B cell (primary cell): ENCODE measurements at regions not wholly inside any gene's neighbourhood (a gene's known extent, or its start where the extent isn't known, plus 50 kb on each side); places are given as distances from the start of the nearest gene placed in this dataset.

Experiments
- CTCF ChIP-seq: fragments of 200-600 bp; IDR thresholded peaks from one replicate; pipeline ENCODE4 v1.8.0; 2022; ENCODE audit warnings: antibody characterized with exemption, mild to moderate bottlenecking
- EZH2 ChIP-seq: IDR thresholded peaks from 2 replicates; pipeline ENCODE4 v1.6.1; 2012; ENCODE audit warnings: borderline replicate concordance, low read depth, mild to moderate bottlenecking, moderate library complexity, low read length; ENCODE audit not compliant: insufficient read depth, poor library complexity, severe bottlenecking

DNA sequence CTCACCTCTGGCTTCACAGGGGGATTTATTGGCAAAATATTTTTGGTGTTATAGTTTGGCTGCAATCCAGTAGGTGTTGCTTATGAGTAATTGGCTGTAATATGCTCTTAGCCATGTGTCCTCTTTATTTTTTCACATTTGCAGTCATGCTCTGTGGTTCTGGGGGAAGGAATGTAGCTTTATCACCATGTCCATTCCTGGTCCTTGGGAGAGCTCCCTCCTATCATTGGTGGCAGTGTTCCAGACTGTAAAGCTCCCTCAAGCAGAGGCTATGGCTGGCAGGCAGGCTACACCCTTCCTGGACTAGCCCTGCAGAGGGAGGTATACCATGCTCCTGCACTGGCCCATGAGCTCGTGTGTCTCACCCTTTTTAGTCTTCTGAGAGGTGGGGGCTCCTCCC lies 120.0 kb upstream of the FSIP2 start:
- no peak for TF ChIP-seq CTCF
- no peak for TF ChIP-seq EZH2
